GM21528 (cell line): ENCODE measurements at regions not wholly inside any gene's neighbourhood (a gene's known extent, or its start where the extent isn't known, plus 50 kb on each side); places are given as distances from the start of the nearest gene placed in this dataset.
A peak's percentile ranks its signal among the peaks of the same experiment; 100 is the strongest.
"Not testable (repeated sequence)": the region's sequence is repeated elsewhere in the genome, so short reads cannot be mapped to it uniquely, and the experiment has no call there.

ENCODE experiments used
- ATAC-seq: cut with Tn5 transposase; IDR thresholded peaks from one replicate; pipeline ENCODE4 v1.9.1; 2021; ENCODE audit warnings: mild to moderate bottlenecking, moderate library complexity; ENCODE audit not compliant: unreplicated experiment, low FRiP score

DNA sequence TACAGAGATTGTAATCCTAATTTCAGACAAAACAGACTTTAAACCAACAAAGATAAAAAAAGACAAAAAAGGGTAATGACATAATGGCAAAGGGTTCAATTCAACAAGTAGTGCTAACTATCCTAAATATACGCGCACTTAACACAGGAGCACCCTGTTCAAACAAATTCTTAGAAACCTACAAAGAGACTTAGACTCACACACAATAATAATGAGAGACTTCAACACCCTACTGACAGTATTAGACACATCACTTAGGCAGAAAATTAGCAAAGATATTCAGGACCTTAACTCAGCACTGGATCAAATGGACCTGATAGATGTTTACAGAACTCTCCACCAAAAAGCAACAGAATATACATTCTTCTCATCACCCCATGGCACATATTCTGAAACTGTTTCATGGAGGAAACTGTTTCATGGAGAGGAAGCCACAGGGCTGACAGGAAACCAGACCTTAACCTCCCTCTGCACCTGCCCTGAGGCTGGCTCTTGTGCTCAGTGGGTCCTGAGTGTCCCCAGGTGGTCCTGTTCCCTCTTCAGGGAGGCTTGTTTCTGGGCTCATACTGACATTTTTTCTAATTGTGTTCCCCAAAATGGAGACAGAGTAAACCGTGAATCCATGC, 54.7 kb downstream of the OR4M2 start:
- ATAC-seq, result not testable (repeated sequence)

- ATAC-seq, result not testable (repeated sequence)
These were observed 57.2 kb downstream of the OR4M2 start for GRCh38 chr15:22137572-22137971.

DNA sequence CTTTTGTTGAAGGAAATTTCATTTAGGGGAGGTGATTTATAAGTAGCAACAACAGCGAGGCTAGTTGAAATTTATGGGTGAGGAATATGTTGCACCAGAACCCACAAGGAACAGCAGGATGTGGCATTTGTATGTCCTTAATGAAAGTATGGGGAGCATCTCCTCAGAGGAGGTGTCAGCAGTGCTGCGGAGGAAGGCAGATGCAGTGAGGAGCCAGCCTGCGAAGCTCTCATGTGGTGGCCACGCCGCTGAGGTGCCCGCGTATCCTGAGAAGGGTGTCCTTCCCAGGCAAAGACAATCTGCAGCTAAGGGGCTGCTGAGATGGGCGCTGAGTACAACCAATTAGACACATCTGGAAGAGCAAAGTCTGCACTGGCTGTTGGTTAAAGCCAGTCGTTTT, 60.8 kb downstream of the OR4M2 start:
- not testable (repeated sequence) for ATAC-seq

GRCh38 chr15:22148109-22148508, 67.8 kb downstream of the OR4M2 start:
- ATAC-seq, result peak; percentile 79

DNA sequence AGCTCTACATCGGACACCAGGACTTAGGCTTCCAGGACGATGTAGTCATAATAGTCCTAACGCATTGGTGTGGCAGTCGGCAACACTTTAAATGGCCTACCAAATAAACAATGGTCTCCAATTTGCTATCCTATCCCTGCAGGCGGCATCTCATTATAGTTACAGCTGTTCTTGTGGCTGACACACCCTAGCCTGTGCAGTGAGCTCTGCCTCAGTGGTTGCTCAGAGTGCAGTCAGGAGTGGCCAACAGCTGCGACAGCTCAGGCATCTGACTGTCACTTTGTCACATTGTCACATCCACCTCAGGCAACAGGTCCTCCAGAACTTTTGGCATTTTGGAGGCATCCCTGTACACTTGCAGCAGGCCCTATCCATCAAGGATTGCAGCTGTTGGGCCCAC, 77.9 kb downstream of the OR4M2 start:
- not testable (repeated sequence) for ATAC-seq

- peak; percentile 38 for ATAC-seq
These were observed 80.0 kb downstream of the OR4M2 start for GRCh38 chr15:22160283-22160682.

- ATAC-seq, result peak; percentile 78
These were observed 80.4 kb downstream of the OR4M2 start for GRCh38 chr15:22160741-22161140.

GRCh38 chr15:22161398-22161797, 81.1 kb downstream of the OR4M2 start:
- peak; percentile 73 for ATAC-seq

DNA sequence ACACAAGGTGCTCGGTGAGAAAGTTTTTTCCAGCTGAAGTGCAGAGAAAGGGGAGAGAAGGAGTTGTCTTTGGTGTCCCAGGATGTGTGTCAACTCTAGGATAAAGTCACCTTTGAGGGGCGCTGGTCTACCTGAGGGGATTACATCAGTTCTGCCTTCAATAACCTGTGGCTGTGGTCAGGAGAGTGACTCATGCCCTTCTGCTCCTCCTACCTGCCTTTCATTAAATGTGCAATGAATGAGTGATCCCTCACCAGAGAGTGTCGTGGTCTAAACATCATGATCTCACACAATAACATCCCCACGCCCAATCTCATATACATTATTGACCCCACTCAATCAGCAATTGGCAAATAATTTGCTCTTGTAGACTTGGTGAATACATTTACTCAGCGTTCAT, 83.4 kb downstream of the OR4M2 start:
- ATAC-seq, result not testable (repeated sequence)

GRCh38 chr15:22167521-22167920, 87.2 kb downstream of the OR4M2 start:
- ATAC-seq, result not testable (repeated sequence)

- ATAC-seq, result peak; percentile 83
These were observed 93.0 kb downstream of the OR4M2 start for GRCh38 chr15:22173029-22173998.

DNA sequence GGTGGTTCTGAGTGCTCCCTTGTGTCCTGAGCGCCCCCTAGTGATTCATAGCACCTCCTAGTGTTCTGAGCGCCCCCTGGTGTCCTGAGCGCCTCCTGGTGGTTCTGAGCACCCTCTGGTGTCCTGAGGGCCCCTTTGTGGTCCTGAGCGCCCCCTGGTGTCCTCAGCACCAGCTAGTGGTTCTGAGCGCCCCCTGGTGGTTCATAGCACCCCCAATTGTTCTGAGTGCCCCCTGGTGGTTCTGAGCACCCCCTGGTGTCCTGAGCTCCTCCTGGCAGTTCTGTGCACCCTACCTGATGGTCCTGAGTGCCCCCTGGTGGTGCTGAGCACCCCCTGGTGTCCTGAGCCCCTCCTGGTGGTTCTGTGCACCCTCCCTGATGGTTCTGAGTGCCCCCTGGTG, 93.8 kb downstream of the OR4M2 start:
- peak; percentile 55 for ATAC-seq

GRCh38 chr15:22177965-22178364, 97.6 kb downstream of the OR4M2 start:
- ATAC-seq, result not testable (repeated sequence)

- not testable (repeated sequence) for ATAC-seq
These were observed 98.1 kb downstream of the OR4M2 start for GRCh38 chr15:22178438-22178837.

- not testable (repeated sequence) for ATAC-seq
These were observed 98.7 kb downstream of the OR4M2 start for GRCh38 chr15:22179043-22179442.

- not testable (repeated sequence) for ATAC-seq
These were observed 100.3 kb downstream of the OR4M2 start for GRCh38 chr15:22180611-22181010.

- not testable (repeated sequence) for ATAC-seq
These were observed 104.4 kb downstream of the OR4M2 start for GRCh38 chr15:22184678-22185077.

DNA sequence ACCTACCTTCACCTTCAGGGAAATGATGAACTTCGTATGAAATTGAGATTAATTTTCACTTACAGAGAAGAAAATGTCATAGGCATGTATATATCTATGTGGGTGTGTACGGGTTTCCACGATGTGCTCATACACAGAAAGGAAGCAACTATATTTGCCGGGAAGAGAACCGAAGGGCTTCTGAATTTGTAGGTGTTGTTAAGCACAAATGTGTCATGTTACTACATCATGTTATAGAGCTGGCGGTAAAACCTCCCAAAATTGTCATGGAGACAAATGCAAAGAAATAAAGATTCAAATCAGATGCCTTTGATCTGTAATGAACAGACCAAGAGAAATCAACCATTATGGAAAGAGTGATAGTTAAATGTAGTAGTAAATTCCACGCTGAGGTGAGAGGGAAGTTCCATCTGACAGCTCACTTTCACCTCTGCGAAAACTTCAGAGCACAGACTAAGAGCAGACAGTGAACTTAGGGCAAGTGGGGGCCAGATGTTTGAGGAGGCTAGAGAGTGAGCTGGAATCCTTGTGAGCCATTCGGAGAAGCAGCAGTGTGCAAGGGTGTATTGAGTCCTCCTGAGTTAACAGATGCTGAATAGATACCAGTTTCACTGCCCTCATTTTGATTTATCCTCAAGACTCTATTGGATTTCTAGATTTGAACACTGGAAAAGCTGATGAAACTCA, 106.7 kb downstream of the OR4M2 start:
- not testable (repeated sequence) for ATAC-seq

GRCh38 chr15:22191818-22192217, 111.5 kb downstream of the OR4M2 start:
- ATAC-seq, result not testable (repeated sequence)

DNA sequence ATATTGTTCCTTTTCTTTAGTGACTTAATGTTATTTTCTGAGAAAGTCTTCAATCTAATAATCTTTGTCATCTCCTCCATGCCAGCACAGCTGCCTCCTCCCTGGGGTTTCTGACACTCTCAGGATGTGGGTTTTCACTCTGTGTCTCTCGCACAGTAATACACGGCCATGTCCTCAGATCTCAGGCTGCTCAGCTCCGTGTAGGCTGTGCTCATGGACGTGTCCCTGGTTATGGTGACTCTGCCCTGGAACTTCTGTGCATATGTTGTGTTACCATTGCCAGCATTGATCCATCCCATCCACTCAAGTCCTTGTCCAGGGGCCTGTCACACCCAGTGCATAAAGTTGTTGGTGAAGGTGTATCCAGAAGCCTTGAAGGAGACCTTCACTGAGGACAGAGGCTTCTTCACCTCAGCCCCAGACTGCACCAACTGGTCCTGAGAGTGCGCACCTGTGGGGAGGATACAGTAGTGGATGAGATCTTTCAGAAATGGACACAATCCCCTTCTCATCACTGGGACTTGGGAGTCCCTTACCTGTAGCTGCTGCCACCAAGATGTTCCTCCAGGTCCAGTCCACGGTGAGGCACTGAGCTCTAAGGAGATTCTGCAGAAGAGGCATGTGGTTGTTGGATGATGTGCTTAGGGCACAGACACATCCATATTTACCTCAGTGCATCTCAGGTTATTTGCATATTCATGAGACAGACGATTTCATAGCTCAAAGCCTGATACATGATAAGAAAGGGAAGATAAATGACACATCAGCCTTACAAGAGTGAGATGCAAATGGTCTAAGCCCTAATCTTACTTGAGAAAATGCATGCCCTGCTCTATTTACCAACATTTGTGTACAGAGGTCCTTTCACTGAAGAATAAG, 114.7 kb downstream of the OR4M2 start:
- not testable (repeated sequence) for ATAC-seq
